IMR-90 (cell line): ENCODE measurements at regions not wholly inside any gene's neighbourhood (a gene's known extent, or its start where the extent isn't known, plus 50 kb on each side); places are given as distances from the start of the nearest gene placed in this dataset.

Source experiments
- ATAC-seq: fragments of 200-7000 bp; cut with Tn5 transposase; 2 replicates; pipeline ENCODE4 v1.9.1; 2020; ENCODE audit warnings: low read depth, mild to moderate bottlenecking, moderate library complexity
- BruUV-seq: library from RNA; stranded (reverse); fragments of 400-500 nt; replicated peaks from 2 replicates; lab custom pipeline; 2021; lab: Mats Ljungman, UMichigan
- CTCF ChIA-PET: fragments of 300-600 bp; formaldehyde crosslinking; extraction: SDS; loops from one replicate; lab custom pipeline; 2021; ENCODE audit warnings: antibody characterized with exemption; lab: Yijun Ruan, JAX
- POLR2A ChIA-PET: fragments of 300-600 bp; sonication (Branson Sonifier 250); formaldehyde crosslinking; loops from one replicate; lab custom pipeline; 2022; ENCODE audit warnings: antibody characterized with exemption; ENCODE audit not compliant: unreplicated experiment; lab: Charles Lee
- DNase-seq: peaks from one replicate; pipeline ENCODE4 v3.0.0; 2013
- H2AFZ ChIP-seq: replicated peaks from 2 replicates; pipeline ENCODE3; 2013; ENCODE audit warnings: low read length, mild to moderate bottlenecking; ENCODE audit not compliant: poor library complexity
- H2AK5ac ChIP-seq: 2 replicates; pipeline ENCODE4 v1.6.1; 2013; ENCODE audit warnings: low read depth, low read length, inconsistent platforms
- H2AK9ac ChIP-seq: replicated peaks from 2 replicates; pipeline ENCODE3; 2013; ENCODE audit warnings: mild to moderate bottlenecking, low read depth, low read length, moderate library complexity; ENCODE audit not compliant: poor library complexity
- H2BK120ac ChIP-seq: 2 replicates; pipeline ENCODE4 v1.6.1; 2013; ENCODE audit warnings: low read depth, low read length, inconsistent platforms
- H2BK15ac ChIP-seq: 3 replicates; pipeline ENCODE4 v1.6.1; 2013; ENCODE audit warnings: low read depth, low read length, inconsistent platforms
- H2BK20ac ChIP-seq: 2 replicates; pipeline ENCODE4 v1.6.1; 2013; ENCODE audit warnings: low read depth, mild to moderate bottlenecking, inconsistent platforms, low read length, moderate library complexity
- H2BK5ac ChIP-seq: 2 replicates; pipeline ENCODE4 v1.6.1; 2013; ENCODE audit warnings: mild to moderate bottlenecking, low read depth, low read length, inconsistent platforms; ENCODE audit not compliant: poor library complexity, severe bottlenecking
- H3K14ac ChIP-seq: replicated peaks from 2 replicates; pipeline ENCODE4 v1.6.1; 2013; ENCODE audit warnings: low read depth, low read length, inconsistent platforms
- H3K18ac ChIP-seq: 2 replicates; pipeline ENCODE4 v1.6.1; 2013; ENCODE audit warnings: low read depth, low read length, control low read depth
- H3K23ac ChIP-seq: 2 replicates; pipeline ENCODE4 v1.6.1; 2013; ENCODE audit warnings: low read depth, low read length, inconsistent platforms
- H3K27ac ChIP-seq: 2 replicates; pipeline ENCODE4 v1.5.1; 2013; ENCODE audit warnings: mild to moderate bottlenecking, control low read depth, low read length; ENCODE audit not compliant: insufficient read depth
- H3K27me3 ChIP-seq: 2 replicates; pipeline ENCODE4 v1.6.1; 2013; ENCODE audit warnings: low read length; ENCODE audit not compliant: control insufficient read depth, insufficient read depth
- H3K36me3 ChIP-seq: 2 replicates; pipeline ENCODE4 v1.6.1; 2013; ENCODE audit warnings: low read length, mixed read lengths; ENCODE audit not compliant: control insufficient read depth, insufficient read depth
- H3K4ac ChIP-seq: 2 replicates; pipeline ENCODE4 v1.6.1; 2013; ENCODE audit warnings: low read depth, low read length, inconsistent platforms
- H3K4me1 ChIP-seq: 2 replicates; pipeline ENCODE4 v1.6.1; 2013; ENCODE audit warnings: low read length, mixed read lengths; ENCODE audit not compliant: control insufficient read depth, insufficient read depth
- H3K4me2 ChIP-seq: 2 replicates; pipeline ENCODE4 v1.6.1; 2013; ENCODE audit warnings: low read depth, mild to moderate bottlenecking, control low read depth, low read length, moderate library complexity
- H3K4me3 ChIP-seq: 2 replicates; pipeline ENCODE4 v1.5.1; 2013; ENCODE audit warnings: low read depth, mild to moderate bottlenecking, control low read depth, low read length, moderate library complexity; ENCODE audit not compliant: insufficient read depth
- H3K56ac ChIP-seq: 2 replicates; pipeline ENCODE4 v1.6.1; 2013; ENCODE audit warnings: low read length, inconsistent platforms; ENCODE audit not compliant: insufficient read depth; ENCODE audit errors: extremely low read depth
- H3K79me1 ChIP-seq, 2 experiments: 2 replicates each; pipeline ENCODE4 v1.6.1; 2013; ENCODE audit warnings: low read length in 2 of 2, inconsistent platforms in 1 of 2, low read depth in 1 of 2
- H3K9ac ChIP-seq: 2 replicates; pipeline ENCODE4 v1.6.1; 2013; ENCODE audit warnings: low read depth, low read length, control low read depth
- H3K9me1 ChIP-seq: 2 replicates; pipeline ENCODE4 v1.6.1; 2013; ENCODE audit warnings: low read length, inconsistent platforms; ENCODE audit not compliant: insufficient read depth
- H3K9me3 ChIP-seq: 2 replicates; pipeline ENCODE4 v1.6.1; 2013; ENCODE audit warnings: low read length; ENCODE audit not compliant: control insufficient read depth, insufficient read depth
- H4K20me1 ChIP-seq: 2 replicates; pipeline ENCODE4 v1.6.1; 2013; ENCODE audit warnings: low read length, inconsistent platforms; ENCODE audit not compliant: insufficient read depth
- H4K5ac ChIP-seq: 2 replicates; pipeline ENCODE4 v1.6.1; 2013; ENCODE audit warnings: mild to moderate bottlenecking, low read depth, low read length, control low read depth
- H4K8ac ChIP-seq, 2 experiments: 2 replicates each; pipeline ENCODE4 v1.6.1; 2013; ENCODE audit warnings: low read depth in 2 of 2, low read length in 2 of 2, control low read depth in 1 of 2, inconsistent platforms in 1 of 2
- H4K91ac ChIP-seq: 2 replicates; pipeline ENCODE4 v1.6.1; 2013; ENCODE audit warnings: low read depth, low read length, inconsistent platforms; ENCODE audit not compliant: insufficient read depth
- BHLHE40 ChIP-seq: fragments of 150-350 bp; IDR thresholded peaks from 2 replicates; pipeline ENCODE4 v1.6.1; 2016; ENCODE audit warnings: mild to moderate bottlenecking, low read depth, low read length
- FOS ChIP-seq: fragments of 150-350 bp; IDR thresholded peaks from 2 replicates; pipeline ENCODE4 v1.6.1; 2016; ENCODE audit warnings: low read depth, low read length
- MAZ ChIP-seq: IDR thresholded peaks from 2 replicates; pipeline ENCODE4 v1.6.1; 2012; ENCODE audit warnings: low read depth, mild to moderate bottlenecking, low read length, improper control_type of control experiment, moderate library complexity, borderline replicate concordance
- RCOR1 ChIP-seq: IDR thresholded peaks from 2 replicates; pipeline ENCODE4 v1.6.1; 2012; ENCODE audit warnings: mild to moderate bottlenecking, low read length, improper control_type of control experiment; ENCODE audit not compliant: insufficient replicate concordance
- RFX5 ChIP-seq: IDR thresholded peaks from 2 replicates; pipeline ENCODE4 v1.8.0; 2012; ENCODE audit warnings: low read depth, mild to moderate bottlenecking, low read length, moderate library complexity
- SMC3 ChIP-seq: fragments of 150-350 bp; IDR thresholded peaks from 2 replicates; pipeline ENCODE4 v1.6.1; 2016; ENCODE audit warnings: low read depth, mild to moderate bottlenecking, antibody characterized with exemption, low read length, moderate library complexity
- WGBS, 2 experiments: methylation state at CpG; one replicate each; pipeline versions ENCODE4 v1.1.5 to v1.1.7; 2013; ENCODE audit warnings: missing lambda C conversion rate in 2 of 2; ENCODE audit not compliant: insufficient read length in 1 of 2; ENCODE audit errors: extremely low coverage in 2 of 2; 5-methylcytosine and 5-hydroxymethylcytosine counted together
- dilution Hi-C: fragments of 300-500 bp; cut with HindIII; formaldehyde crosslinking; loops from one replicate; pipeline ENCODE4 v1.14.3; 2018; ENCODE audit warnings: low sequenced_read_pairs; ENCODE audit not compliant: unreplicated experiment
- in situ Hi-C: fragments of 300-500 bp; cut with MboI; formaldehyde crosslinking; loops from 3 replicates; pipeline ENCODE4 v1.14.3; 2019; ENCODE audit warnings: low sequenced_read_pairs, inconsistent platforms, mixed read lengths
- intact Hi-C: fragments of 100-400 bp; cut with micrococcal nuclease; formaldehyde crosslinking; loops from 2 replicates; pipeline ENCODE4 v1.10.0; 2022
- TF ChIP-seq, protein P1 (sequence below): conservative IDR thresholded peaks from 2 replicates; pipeline ENCODE4 v1.5.1; 2012; ENCODE audit warnings: mild to moderate bottlenecking, low read depth, low read length, improper control_type of control experiment
- TF ChIP-seq, protein P2 (sequence below): fragments of 150-350 bp; IDR thresholded peaks from 2 replicates; pipeline ENCODE4 v1.6.1; 2017; ENCODE audit warnings: mild to moderate bottlenecking, antibody characterized with exemption, low read length, low read depth

DNA sequence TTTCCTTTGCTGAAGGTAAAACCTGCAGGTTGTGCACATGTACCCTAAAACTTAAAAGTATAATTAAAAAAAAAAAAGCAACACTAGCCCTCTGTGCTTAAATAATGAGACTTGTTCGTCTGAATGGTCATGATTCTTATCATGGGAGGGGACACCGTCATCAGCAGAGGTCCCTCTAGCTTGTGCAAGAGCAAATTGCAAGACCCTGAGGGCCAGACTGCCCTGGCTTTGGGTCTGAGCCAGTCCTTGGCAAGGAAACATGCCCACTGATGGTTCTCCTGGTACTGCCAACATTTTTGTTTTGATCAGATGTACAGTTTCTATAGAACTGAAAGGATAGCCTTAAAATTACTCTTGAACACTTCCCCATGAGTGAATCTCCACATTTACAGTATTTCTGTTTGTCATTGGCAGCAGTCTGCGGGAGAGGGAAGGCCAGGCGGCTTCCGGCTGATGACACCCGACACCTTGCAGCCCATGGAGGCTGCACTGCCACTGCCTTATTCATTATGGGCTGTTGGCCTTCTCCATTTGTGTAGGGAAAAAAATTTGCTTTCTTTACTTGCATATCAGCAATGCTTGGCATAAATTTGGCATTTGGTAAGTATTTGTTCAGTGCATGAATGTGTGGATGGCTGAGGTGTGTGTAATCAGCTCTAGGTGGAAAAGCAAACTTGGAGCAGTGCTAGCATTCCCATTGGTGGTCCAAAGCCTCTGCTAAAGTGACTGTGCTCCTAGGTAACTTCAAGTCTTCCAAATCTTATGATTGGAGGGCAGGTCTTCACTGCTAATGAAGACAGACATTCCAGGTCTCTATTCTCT, 161.6 kb upstream of the ALKAL2 start:
- ATAC-seq (no peak), DNase-seq (no peak)
- H3K4ac ChIP-seq = no peak overlapping the region
- no peak overlapping the region for H2AK5ac ChIP-seq
- H2BK20ac ChIP-seq = no peak overlapping the region
- H2BK5ac ChIP-seq = no peak overlapping the region
- intact Hi-C loops (no loop called here), in situ Hi-C loops (no loop called here), dilution Hi-C loops (no loop called here)
- TF ChIP-seq FOS = no peak
- TF ChIP-seq MAZ = no peak
- TF ChIP-seq, protein P1, sequence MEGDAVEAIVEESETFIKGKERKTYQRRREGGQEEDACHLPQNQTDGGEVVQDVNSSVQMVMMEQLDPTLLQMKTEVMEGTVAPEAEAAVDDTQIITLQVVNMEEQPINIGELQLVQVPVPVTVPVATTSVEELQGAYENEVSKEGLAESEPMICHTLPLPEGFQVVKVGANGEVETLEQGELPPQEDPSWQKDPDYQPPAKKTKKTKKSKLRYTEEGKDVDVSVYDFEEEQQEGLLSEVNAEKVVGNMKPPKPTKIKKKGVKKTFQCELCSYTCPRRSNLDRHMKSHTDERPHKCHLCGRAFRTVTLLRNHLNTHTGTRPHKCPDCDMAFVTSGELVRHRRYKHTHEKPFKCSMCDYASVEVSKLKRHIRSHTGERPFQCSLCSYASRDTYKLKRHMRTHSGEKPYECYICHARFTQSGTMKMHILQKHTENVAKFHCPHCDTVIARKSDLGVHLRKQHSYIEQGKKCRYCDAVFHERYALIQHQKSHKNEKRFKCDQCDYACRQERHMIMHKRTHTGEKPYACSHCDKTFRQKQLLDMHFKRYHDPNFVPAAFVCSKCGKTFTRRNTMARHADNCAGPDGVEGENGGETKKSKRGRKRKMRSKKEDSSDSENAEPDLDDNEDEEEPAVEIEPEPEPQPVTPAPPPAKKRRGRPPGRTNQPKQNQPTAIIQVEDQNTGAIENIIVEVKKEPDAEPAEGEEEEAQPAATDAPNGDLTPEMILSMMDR = no peak
- TF ChIP-seq RFX5 = no peak
- TF ChIP-seq BHLHE40 = no peak
- no peak for TF ChIP-seq SMC3
- no peak for TF ChIP-seq RCOR1
- TF ChIP-seq, protein P2, sequence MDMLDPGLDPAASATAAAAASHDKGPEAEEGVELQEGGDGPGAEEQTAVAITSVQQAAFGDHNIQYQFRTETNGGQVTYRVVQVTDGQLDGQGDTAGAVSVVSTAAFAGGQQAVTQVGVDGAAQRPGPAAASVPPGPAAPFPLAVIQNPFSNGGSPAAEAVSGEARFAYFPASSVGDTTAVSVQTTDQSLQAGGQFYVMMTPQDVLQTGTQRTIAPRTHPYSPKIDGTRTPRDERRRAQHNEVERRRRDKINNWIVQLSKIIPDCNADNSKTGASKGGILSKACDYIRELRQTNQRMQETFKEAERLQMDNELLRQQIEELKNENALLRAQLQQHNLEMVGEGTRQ = no peak
- no peaks in the 10 kb centered on the region for H3K79me1 ChIP-seq
- H3K4me1 ChIP-seq = no peaks in the 10 kb centered on the region
- H3K9ac ChIP-seq = no peak overlapping the region
- H3K56ac ChIP-seq = no peak overlapping the region
- H3K18ac ChIP-seq = no peak overlapping the region
- no peak overlapping the region for H4K91ac ChIP-seq
- H3K23ac ChIP-seq = no peak overlapping the region
- POLR2A ChIA-PET = no interaction called here
- H2AK9ac ChIP-seq = no peak overlapping the region
- H2AFZ ChIP-seq = no peak overlapping the region
- H3K27me3 ChIP-seq = no peaks in the 10 kb centered on the region
- H3K9me3 ChIP-seq = peaks cover 45% of the 10 kb centered on the region
- no peak overlapping the region for H3K27ac ChIP-seq
- H2BK120ac ChIP-seq = no peak overlapping the region
- H3K4me2 ChIP-seq = no peak overlapping the region
- no peak overlapping the region for H4K5ac ChIP-seq
- H3K36me3 ChIP-seq = no peaks in the 10 kb centered on the region
- CTCF ChIA-PET = no interaction called here
- H3K9me1 ChIP-seq = no peaks in the 10 kb centered on the region
- H4K20me1 ChIP-seq = no peaks in the 10 kb centered on the region
- no CpG with 5 or more reads among the region's 6 CpGs for WGBS, 2 experiments
- H3K14ac ChIP-seq = no peak overlapping the region
- no peak overlapping the region for H4K8ac ChIP-seq
- BruUV-seq = no TSS peak
- no peak overlapping the region for H2BK15ac ChIP-seq
- H3K4me3 ChIP-seq = no peak overlapping the region
